ENCODE measurements at regions not wholly inside any gene's neighbourhood (a gene's known extent, or its start where the extent isn't known, plus 50 kb on each side); places are given as distances from the start of the nearest gene placed in this dataset.

DNA sequence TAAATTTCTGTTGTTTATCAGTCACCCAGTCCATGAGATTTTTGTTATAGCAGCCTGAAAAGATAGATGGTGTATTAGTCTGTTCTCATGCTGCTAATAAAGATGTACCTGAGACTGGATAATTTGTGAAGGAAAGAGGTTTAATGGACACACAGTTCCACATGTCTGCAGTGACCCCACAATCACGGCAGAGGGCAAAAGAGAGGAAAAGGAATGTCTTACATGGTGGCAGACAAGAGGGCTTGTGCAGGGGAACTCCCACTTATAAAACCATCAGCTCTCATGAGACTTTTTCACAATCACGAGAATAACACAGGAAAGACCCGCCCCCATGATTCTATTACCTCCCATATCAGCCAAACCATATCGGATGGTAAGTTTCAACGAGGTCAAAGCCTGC lies 309.2 kb downstream of the LIG4 start:
- no peak for DNase-seq

DNA sequence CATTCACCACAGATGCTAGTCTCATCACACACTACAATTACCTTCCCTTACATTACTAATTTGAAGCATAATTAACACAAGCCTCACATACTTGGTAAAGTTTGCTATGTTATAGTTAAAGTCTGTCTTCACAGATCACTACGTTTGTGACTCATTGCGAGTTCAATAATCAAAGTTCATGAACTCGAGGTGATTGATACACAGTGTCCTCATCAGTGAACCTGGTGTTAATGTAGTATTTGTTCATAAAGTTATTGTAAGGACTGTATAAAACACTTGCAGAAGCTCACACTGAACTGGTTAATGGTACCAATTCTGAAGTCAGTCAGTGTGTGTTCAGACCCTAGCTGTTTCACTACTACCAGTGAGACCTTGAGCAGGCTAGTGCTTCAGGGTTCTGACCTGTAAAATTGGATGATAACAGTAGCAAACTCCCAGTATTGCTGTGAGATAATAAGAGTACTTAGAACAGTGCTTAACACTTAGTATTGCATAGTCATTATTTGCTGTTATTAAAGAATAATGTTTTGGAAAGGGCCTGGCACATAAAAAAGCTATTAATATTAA lies 313.3 kb downstream of the LIG4 start:
- DNase-seq: no peak

DNA sequence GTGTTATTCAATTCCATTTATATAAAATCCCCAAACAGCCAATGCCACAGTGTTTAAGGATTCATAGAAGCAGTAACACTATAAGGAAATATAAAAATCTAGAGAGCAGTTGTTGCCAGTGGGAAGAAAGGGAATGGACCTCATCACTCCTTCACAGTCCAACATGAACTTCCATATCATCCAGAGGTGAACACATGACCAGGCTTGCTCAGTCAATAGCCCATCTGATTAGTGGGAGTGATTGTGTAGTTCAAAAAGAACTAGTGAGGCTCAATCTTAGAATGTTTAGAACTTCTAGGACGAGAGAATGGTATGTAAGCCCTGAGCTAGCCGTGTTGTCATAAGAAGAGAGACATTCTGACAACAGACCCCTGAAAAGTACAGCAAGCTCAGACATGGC lies 314.1 kb downstream of the LIG4 start:
- DNase-seq: no peak

DNA sequence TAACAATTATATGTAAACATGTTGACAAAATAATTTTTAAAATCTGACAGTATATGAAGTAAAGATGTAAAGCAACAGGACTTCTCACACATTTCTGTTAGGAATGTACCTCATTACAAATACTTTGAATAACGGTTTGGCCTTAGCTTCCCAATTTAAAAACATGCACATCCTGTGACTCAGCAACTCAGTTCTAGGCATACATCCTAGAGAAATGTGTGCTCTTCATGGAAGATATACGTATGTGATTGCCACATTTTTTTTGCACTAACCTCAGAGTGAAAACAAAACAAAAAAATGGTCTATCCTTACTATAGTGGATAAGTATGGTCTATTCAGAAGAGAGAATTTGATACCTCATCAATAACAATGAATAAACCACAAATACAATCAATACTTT lies 314.6 kb downstream of the LIG4 start:
- no peak for DNase-seq

GRCh38 chr13:107886118-107886517 lies 329.2 kb downstream of the LIG4 start:
- DNase-seq: no peak

GRCh38 chr13:107884564-107884963 lies 330.8 kb downstream of the LIG4 start:
- DNase-seq: no peak

DNA sequence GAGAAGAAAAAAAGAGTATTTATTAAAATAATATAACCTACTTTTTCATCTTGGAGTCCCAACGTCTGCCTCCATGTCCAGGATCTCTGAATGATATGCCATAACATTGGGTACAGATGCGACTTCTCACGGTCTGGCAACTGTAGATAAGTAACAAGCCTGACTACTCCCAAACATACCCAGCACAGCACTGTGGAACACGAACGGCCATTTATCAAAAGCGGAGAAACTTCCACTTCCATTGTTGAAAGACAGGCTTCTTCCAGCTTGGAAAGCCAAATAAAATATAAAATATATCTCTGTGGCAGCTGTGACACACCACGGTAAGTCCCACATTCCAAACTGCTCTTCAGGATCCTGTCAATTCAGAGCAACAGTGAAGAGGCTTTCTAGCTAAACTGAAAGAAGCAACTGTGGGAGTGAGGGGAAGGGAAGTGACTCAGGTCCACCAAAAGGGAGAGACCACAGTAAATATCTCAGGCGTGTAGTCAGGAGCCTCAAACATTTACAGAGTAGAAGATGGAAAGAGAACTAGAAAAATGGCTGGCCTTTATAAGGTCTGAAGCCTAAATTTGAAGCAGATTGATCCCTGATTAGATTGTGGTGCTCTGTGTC lies 331.7 kb downstream of the LIG4 start:
- DNase-seq: no peak

DNA sequence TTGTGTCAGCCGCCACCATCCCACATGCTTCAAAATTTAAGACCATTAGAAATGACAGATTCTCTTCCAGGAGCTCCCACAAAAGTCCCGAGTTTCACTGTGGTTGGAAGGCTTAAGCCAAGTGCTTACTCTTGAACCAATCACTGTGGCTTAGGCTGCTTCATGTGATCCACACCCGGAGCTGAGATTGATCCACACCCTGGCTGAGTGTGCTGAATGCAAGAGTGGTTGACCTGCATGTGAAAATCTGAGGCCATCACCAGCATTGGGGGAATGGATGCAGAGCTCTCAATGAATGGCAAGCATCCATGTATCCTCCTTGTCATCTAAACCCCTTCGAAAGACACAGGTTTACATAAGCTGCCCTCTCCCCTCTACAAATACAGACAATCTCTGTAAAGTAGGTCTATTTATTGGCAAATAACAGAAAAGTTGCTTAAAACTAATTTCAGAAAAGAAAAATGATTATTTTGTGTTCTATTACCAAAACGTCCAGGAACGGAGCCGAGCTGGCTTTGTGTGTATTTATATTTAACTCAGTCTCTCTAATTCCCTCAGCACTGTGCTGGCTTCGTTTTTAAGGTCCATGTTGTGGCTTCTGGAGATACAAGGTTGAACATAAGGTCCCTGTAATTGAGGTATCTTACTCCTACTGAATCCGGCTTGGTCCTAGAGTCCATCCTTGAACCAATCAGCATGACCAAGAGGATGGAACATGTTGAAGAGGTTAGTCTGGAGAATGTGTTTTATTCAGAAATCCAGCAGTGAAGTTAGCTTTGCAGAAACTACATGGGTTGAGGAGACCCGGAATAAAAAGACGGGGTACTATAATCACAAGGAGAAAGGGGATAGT lies 332.4 kb downstream of the LIG4 start:
- DNase-seq: no peak

- DNase-seq: no peak
These were observed 334.0 kb downstream of the LIG4 start for GRCh38 chr13:107881362-107881761.

- DNase-seq: no peak
These were observed 340.9 kb downstream of the LIG4 start for GRCh38 chr13:107874456-107874855.

DNA sequence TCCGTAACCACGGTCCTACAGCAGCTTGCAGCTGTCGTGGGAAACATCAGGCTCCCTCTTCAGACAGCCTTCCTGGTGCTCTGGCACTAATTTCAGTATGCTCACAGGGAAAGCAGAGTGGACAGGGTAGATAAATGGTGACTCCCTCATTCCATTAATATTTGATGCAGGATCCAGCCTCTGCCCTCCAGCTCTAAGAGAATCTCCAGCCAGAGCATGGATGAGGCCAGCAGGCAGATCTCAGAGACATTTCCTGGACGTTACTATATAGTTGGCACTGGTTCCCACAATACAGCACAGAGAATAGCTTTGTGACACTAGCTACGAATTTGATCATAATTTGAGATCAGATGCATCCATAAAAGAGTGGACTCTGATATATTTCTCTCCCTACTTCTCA lies 341.4 kb downstream of the LIG4 start:
- DNase-seq: no peak

DNA sequence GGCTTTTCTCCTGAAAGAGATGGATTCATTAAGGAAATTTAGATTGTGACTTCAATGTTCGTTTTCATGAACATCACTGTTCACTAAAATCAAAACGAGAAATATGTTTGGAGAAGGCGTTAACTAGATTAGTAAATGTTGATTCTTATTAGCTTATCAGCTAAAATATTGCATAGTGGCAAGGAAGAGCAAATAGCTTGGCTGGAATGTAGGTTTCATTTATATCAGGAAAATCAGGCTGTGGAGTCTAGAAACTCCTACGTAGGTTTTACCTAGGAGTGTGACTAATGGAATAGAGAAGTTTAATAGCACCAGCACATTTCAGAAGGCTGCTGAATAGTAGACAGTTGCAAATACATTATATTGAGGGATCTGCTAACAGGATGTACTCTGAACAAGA lies 344.9 kb downstream of the LIG4 start:
- no peak for DNase-seq

DNA sequence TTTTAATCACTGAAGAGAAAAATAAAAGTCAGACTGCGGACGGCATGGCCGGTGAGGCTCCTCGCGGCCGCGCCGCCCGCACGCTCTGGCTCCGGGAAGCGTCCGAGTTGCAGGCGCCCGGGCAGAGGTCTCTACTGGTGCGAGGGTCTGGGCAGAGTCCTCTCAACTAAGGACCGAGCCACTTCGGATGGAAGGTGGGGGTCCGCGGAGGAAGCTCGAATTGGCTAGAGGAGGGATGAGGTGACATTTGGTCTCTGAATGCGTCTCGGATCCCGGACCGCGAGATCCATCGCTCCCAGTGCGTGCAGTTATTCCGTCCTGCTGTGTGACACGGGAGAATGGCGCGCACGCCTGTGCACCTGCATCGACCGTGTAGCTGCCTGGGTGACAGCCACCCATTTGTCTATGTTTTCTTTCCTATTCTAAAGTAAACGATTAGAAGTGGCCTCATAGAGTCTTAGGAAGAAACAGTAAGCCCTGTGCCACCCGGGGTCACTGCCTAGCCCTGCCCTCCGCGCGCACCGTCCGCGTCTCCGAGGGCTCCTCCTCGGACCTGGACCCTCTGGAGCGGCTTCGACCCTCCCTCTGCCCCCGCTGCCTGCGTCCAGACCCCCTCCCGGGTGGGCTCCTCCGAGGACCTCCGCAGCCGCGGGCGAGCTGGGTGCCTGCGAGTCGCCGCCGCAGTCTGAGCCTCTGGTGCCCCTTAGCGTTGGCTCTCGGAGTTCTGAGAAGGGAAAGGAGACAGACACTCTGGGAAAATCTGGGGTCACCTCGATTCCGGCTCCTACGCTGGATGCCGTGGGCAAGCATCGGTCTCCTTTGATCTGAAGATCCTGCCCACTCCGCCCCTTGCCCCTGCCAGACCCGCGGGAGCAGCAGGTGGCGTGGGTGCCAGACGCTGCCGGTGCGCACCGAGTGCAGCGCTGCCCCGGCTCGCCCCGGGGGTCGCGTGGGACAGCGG lies 347.4 kb downstream of the LIG4 start:
- no peak for DNase-seq

DNA sequence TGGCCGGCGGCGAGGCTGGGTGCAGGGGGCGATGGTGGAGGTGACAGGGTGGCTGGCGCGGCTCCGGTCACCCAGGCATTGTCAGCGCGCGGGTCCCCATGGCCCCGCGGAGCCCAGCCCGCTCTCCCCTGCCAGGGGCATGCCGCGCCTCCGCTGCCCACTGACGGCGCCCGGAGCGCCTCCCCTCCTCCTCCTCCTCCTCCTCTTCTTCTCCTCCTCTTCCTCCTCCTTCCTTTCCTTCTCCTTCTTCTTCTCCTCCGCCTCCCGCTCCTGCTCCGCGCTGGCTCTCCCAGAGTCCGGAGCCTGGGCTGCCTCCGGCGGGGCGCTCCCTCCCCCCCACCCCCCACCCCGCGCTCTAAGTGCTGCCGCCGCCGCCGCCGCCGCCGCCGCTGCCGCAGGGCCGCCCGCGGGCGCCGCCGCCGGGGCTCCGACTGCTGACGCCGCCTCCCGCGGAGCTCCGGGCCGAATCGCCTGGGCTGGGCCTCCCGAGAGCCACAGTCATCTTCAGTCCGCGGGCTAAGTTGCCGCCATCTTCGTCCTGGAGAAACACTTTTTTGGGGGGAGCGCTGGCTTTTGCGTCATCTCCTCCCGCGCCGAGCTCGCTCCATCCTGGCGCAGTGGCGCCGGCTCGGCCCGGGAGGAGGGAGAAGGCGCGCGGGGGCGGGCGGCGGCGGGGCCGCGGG lies 348.3 kb downstream of the LIG4 start:
- DNase-seq: peak; percentile 14

- DNase-seq: no peak
These were observed 349.1 kb downstream of the LIG4 start for GRCh38 chr13:107866032-107866940.

DNA sequence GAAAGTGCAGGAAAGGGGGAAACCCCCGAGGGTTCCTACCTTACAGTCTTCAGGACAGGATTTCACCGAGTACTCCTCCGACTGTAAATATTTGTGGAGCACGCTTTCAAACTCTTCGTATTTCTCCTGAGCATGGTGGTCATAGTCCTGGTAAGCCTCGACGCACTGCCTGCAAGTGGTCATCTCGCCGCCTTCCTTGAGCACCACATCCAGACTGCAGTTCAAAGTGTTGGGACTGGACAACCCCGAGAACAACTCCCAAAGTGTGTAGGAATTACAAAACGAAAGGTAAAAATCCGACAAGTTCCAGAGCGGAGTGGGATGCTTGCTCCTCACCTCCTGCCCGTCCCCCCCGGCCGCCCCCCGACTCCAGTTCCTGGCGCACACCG lies 349.7 kb downstream of the LIG4 start:
- DNase-seq: no peak

GRCh38 chr13:107865318-107865575 lies 350.1 kb downstream of the LIG4 start:
- no peak for DNase-seq

GRCh38 chr13:107864543-107865317 lies 350.6 kb downstream of the LIG4 start:
- no peak for DNase-seq

- DNase-seq: no peak
These were observed 355.1 kb downstream of the LIG4 start for GRCh38 chr13:107860284-107860683.

GRCh38 chr13:107854880-107855279 lies 360.5 kb downstream of the LIG4 start:
- DNase-seq: no peak

DNA sequence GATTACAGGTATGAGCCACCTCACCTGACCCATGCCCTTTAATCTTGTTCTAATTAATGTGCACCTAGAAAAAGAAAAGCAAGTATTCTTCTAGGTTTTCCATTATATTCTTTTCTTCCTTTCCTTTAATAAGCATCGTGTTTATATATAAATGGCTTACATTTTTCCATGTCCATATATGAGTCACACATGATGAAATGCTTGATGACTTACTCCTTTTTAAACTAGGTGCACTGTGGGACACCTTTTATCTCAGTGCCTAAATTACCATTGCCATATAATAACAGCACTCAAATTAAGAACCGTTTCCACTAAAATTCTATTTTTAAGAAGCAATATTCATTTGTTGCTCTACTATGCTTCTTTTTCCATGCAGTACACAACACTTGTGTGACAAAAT lies 363.3 kb downstream of the LIG4 start:
- DNase-seq: no peak

Measured in NCI-H446 treated with DMSO at 0.1 percent for 48 hours (cell line).